H54 (cell line): ENCODE measurements at regions not wholly inside any gene's neighbourhood (a gene's known extent, or its start where the extent isn't known, plus 50 kb on each side); places are given as distances from the start of the nearest gene placed in this dataset.

Experiments used
- DNase-seq: peaks from one replicate; pipeline ENCODE4 v3.0.0; 2011; ENCODE audit warnings: low spot score, mixed read lengths; ENCODE audit not compliant: insufficient read length
- FAIRE-seq: peaks from 3 replicates; lab custom pipeline; 2011; peaks lifted over from hg19 to GRCh38; lab: Jason Lieb, UNC
- POLR2A ChIP-seq: IDR thresholded peaks from 2 replicates; pipeline ENCODE4 v1.6.1; 2011; ENCODE audit warnings: low read depth, mild to moderate bottlenecking, low read length

- FAIRE-seq (no peak), DNase-seq (no peak)
- TF ChIP-seq POLR2A: no peak
Observed at GRCh38 chr6:14280006-14280510, 162.5 kb downstream of the CD83 start.

GRCh38 chr6:14280766-14281293 is 163.3 kb downstream of the CD83 start:
- TF ChIP-seq POLR2A: no peak
- no peak for DNase-seq
- FAIRE-seq: no peak

- FAIRE-seq (no peak), DNase-seq (no peak)
- TF ChIP-seq POLR2A: no peak
Observed at GRCh38 chr6:14281811-14282660, 164.5 kb downstream of the CD83 start.

- no peak for TF ChIP-seq POLR2A
- FAIRE-seq: no peak
- no peak for DNase-seq
Observed at GRCh38 chr6:14282854-14283505, 165.4 kb downstream of the CD83 start.

- no peak for TF ChIP-seq POLR2A
- DNase-seq (no peak), FAIRE-seq (no peak)
Observed at GRCh38 chr6:14283600-14284235, 166.1 kb downstream of the CD83 start.

- TF ChIP-seq POLR2A: no peak
- DNase-seq: no peak
- no peak for FAIRE-seq
Observed at GRCh38 chr6:14284969-14285590, 167.5 kb downstream of the CD83 start.

- no peak for TF ChIP-seq POLR2A
- DNase-seq (peak; percentile 72), FAIRE-seq (peak; percentile 88)
Observed at GRCh38 chr6:14286144-14286543, 168.6 kb downstream of the CD83 start.

- DNase-seq (no peak), FAIRE-seq (peak; percentile 73)
Observed at GRCh38 chr6:14286634-14287428, 169.3 kb downstream of the CD83 start.

GRCh38 chr6:14287707-14288106 is 170.1 kb downstream of the CD83 start:
- DNase-seq: no peak
- FAIRE-seq: no peak
- TF ChIP-seq POLR2A: no peak

More at GRCh38 chr6:14286634-14287428, 169.3 kb downstream of the CD83 start:
- no peak for TF ChIP-seq POLR2A

- DNase-seq (no peak), FAIRE-seq (no peak)
- TF ChIP-seq POLR2A: no peak
Observed at GRCh38 chr6:14288910-14289309, 171.3 kb downstream of the CD83 start.

- TF ChIP-seq POLR2A: no peak
- DNase-seq (no peak), FAIRE-seq (no peak)
Observed at GRCh38 chr6:14290041-14290771, 172.6 kb downstream of the CD83 start.

- TF ChIP-seq POLR2A: no peak
- no peak for FAIRE-seq
- no peak for DNase-seq
Observed at GRCh38 chr6:14290772-14291330, 173.3 kb downstream of the CD83 start.

- no peak for DNase-seq
- FAIRE-seq: no peak
- TF ChIP-seq POLR2A: no peak
Observed at GRCh38 chr6:14291331-14291730, 173.8 kb downstream of the CD83 start.
